GM12878 (cell line): ENCODE measurements at regions not wholly inside any gene's neighbourhood (a gene's known extent, or its start where the extent isn't known, plus 50 kb on each side); places are given as distances from the start of the nearest gene placed in this dataset.
"Not testable (repeated sequence)": the region's sequence is repeated elsewhere in the genome, so short reads cannot be mapped to it uniquely, and the experiment has no call there.

Experiments
- ATAC-seq: fragments of 200-7000 bp; cut with Tn5 transposase; 3 replicates; pipeline ENCODE4 v1.9.1; 2020; ENCODE audit warnings: mild to moderate bottlenecking, moderate library complexity
- BruUV-seq: library from RNA; stranded (reverse); fragments of 400-500 nt; replicated peaks from 2 replicates; lab custom pipeline; 2021; lab: Mats Ljungman, UMichigan
- CTCF ChIA-PET: fragments of 300-600 bp; sonication (Branson Sonifier 250); formaldehyde crosslinking; extraction: SDS; loops from one replicate; lab custom pipeline; 2021; ENCODE audit warnings: inconsistent platforms; lab: Yijun Ruan, JAX
- POLR2A ChIA-PET: fragments of 350-600 bp; formaldehyde crosslinking; extraction: SDS; loops from one replicate; lab custom pipeline; 2021; ENCODE audit warnings: inconsistent platforms; lab: Charles Lee
- RAD21 ChIA-PET: fragments of 300-600 bp; sonication (Branson Sonifier 250); formaldehyde crosslinking; loops from one replicate; lab custom pipeline; 2023; ENCODE audit warnings: antibody characterized with exemption; ENCODE audit not compliant: unreplicated experiment; lab: Charles Lee
- SMC1A ChIA-PET: fragments of 300-600 bp; sonication (Branson Sonifier 250); formaldehyde crosslinking; loops from one replicate; lab custom pipeline; 2023; ENCODE audit not compliant: unreplicated experiment, uncharacterized antibody; lab: Charles Lee
- DNase-seq: peaks from one replicate; pipeline ENCODE4 v3.0.0-alpha.2; 2011; ENCODE audit warnings: low read depth, low spot score
- FAIRE-seq: peaks from 3 replicates; lab custom pipeline; 2011; peaks lifted over from hg19 to GRCh38; lab: Jason Lieb, UNC
- H2AFZ ChIP-seq: 2 replicates; pipeline ENCODE4 v1.6.0; 2011; ENCODE audit warnings: low read depth, low read length, control low read depth; ENCODE audit not compliant: control insufficient read depth
- H3K27ac ChIP-seq: 2 replicates; pipeline ENCODE4 v1.5.1; 2011; ENCODE audit warnings: control low read depth; ENCODE audit not compliant: control insufficient read depth, insufficient read depth
- H3K27me3 ChIP-seq, 2 experiments: replicated peaks in 1 of 2; 2 replicates each; pipeline versions ENCODE4 v1.6.0 to v1.6.1; 2011; ENCODE audit warnings: low read length in 1 of 2; ENCODE audit not compliant: control insufficient read depth in 2 of 2, insufficient read depth in 2 of 2
- H3K36me3 ChIP-seq, 2 experiments: 2 replicates each; pipeline ENCODE4 v1.5.1; 2011; ENCODE audit warnings: low read length in 1 of 2; ENCODE audit not compliant: control insufficient read depth in 2 of 2, insufficient read depth in 2 of 2
- H3K4me1 ChIP-seq: 2 replicates; pipeline ENCODE4 v1.6.1; 2011; ENCODE audit warnings: mild to moderate bottlenecking, low read length, moderate library complexity, mixed read lengths; ENCODE audit not compliant: control insufficient read depth, insufficient read depth
- H3K4me2 ChIP-seq: 2 replicates; pipeline ENCODE4 v1.6.0; 2011; ENCODE audit warnings: control low read depth; ENCODE audit not compliant: control insufficient read depth, insufficient read depth
- H3K4me3 ChIP-seq: fragments of 200-600 bp; sonication (generic); 2 replicates; pipeline ENCODE4 v1.5.1; 2016
- H3K79me2 ChIP-seq: 2 replicates; pipeline ENCODE4 v1.6.0; 2011; ENCODE audit warnings: low read length; ENCODE audit not compliant: control insufficient read depth, insufficient read depth
- H3K9ac ChIP-seq: 2 replicates; pipeline ENCODE4 v1.8.0; 2011; ENCODE audit warnings: low read length, control low read depth, mixed read lengths; ENCODE audit not compliant: control insufficient read depth, insufficient read depth
- H3K9me3 ChIP-seq: replicated peaks from 3 replicates; pipeline ENCODE4 v1.5.1; 2011; ENCODE audit warnings: mild to moderate bottlenecking, low read length; ENCODE audit not compliant: control insufficient read depth, insufficient read depth
- H4K20me1 ChIP-seq: 2 replicates; pipeline ENCODE4 v1.6.0; 2011; ENCODE audit not compliant: control insufficient read depth, insufficient read depth
- WGBS: methylation state at CpG from one replicate; pipeline ENCODE4 v1.1.6; 2016; ENCODE audit warnings: low lambda C conversion rate; ENCODE audit not compliant: insufficient replicate concordance, insufficient coverage; ENCODE audit errors: missing lambda C conversion rate; 5-methylcytosine and 5-hydroxymethylcytosine counted together
- in situ Hi-C: fragments of 300-500 bp; cut with MboI; formaldehyde crosslinking; loops from 9 replicates; pipeline ENCODE4 v1.14.3; 2018; ENCODE audit warnings: mixed read lengths
- intact Hi-C: fragments of 100-400 bp; cut with micrococcal nuclease; formaldehyde crosslinking; loops from one replicate; pipeline ENCODE4 v1.14.2; 2022; ENCODE audit not compliant: unreplicated experiment

GRCh38 chr21:10388625-10389024, 132.8 kb upstream of the TPTE start:
- SMC1A ChIA-PET, H3K9ac ChIP-seq, CTCF ChIA-PET: not testable (repeated sequence)

GRCh38 chr21:10392301-10392700, 129.1 kb upstream of the TPTE start:
- H3K9ac ChIP-seq, intact Hi-C loops, FAIRE-seq, H3K9me3 ChIP-seq, H4K20me1 ChIP-seq, DNase-seq, H3K4me3 ChIP-seq, H3K27ac ChIP-seq, H3K79me2 ChIP-seq, POLR2A ChIA-PET, CTCF ChIA-PET, ATAC-seq, H3K4me1 ChIP-seq, H3K36me3 ChIP-seq, RAD21 ChIA-PET, SMC1A ChIA-PET, H3K27me3 ChIP-seq, in situ Hi-C loops, BruUV-seq, H2AFZ ChIP-seq, H3K4me2 ChIP-seq: not testable (repeated sequence)
- no CpG with 5 or more reads among the region's 1 CpG for WGBS

More at GRCh38 chr21:10388625-10389024, 132.8 kb upstream of the TPTE start:
- ATAC-seq, BruUV-seq, intact Hi-C loops, RAD21 ChIA-PET, H3K27ac ChIP-seq, H3K4me1 ChIP-seq, H2AFZ ChIP-seq, H3K4me3 ChIP-seq, H4K20me1 ChIP-seq, in situ Hi-C loops, POLR2A ChIA-PET, H3K79me2 ChIP-seq, DNase-seq, FAIRE-seq, H3K36me3 ChIP-seq, H3K9me3 ChIP-seq, H3K4me2 ChIP-seq, H3K27me3 ChIP-seq: not testable (repeated sequence)
- 23% methylated on average over 9 of the region's 9 CpGs for WGBS

GRCh38 chr21:10395963-10396362, 125.4 kb upstream of the TPTE start:
- H3K79me2 ChIP-seq, H3K27ac ChIP-seq: not testable (repeated sequence)

GRCh38 chr21:10397495-10397915, 123.9 kb upstream of the TPTE start:
- BruUV-seq, H3K4me2 ChIP-seq, H3K27ac ChIP-seq, CTCF ChIA-PET, SMC1A ChIA-PET, ATAC-seq, DNase-seq, H4K20me1 ChIP-seq, H3K9me3 ChIP-seq, RAD21 ChIA-PET, H3K27me3 ChIP-seq, H3K79me2 ChIP-seq, H3K4me1 ChIP-seq, H2AFZ ChIP-seq, FAIRE-seq, H3K9ac ChIP-seq, H3K4me3 ChIP-seq, POLR2A ChIA-PET, H3K36me3 ChIP-seq, intact Hi-C loops, in situ Hi-C loops: not testable (repeated sequence)
- 29% methylated on average over 13 of the region's 13 CpGs for WGBS

More at GRCh38 chr21:10395963-10396362, 125.4 kb upstream of the TPTE start:
- H3K27me3 ChIP-seq, intact Hi-C loops, FAIRE-seq, RAD21 ChIA-PET, SMC1A ChIA-PET, BruUV-seq, DNase-seq, H3K4me3 ChIP-seq, H4K20me1 ChIP-seq, H3K9ac ChIP-seq, H3K9me3 ChIP-seq, ATAC-seq, H3K36me3 ChIP-seq, POLR2A ChIA-PET, H2AFZ ChIP-seq, H3K4me2 ChIP-seq, in situ Hi-C loops, CTCF ChIA-PET, H3K4me1 ChIP-seq: not testable (repeated sequence)
- WGBS, result 15% methylated on average over 1 of the region's 1 CpG
